Astrocyte of the cerebellum (primary cell): ENCODE measurements at regions not wholly inside any gene's neighbourhood (a gene's known extent, or its start where the extent isn't known, plus 50 kb on each side); places are given as distances from the start of the nearest gene placed in this dataset.
"Not testable (repeated sequence)": the region's sequence is repeated elsewhere in the genome, so short reads cannot be mapped to it uniquely, and the experiment has no call there.

Source experiments
- DNase-seq: peaks from one replicate; pipeline ENCODE4 v3.0.0-alpha.2; 2011; ENCODE audit warnings: low read depth
- H3K4me3 ChIP-seq: 2 replicates; pipeline ENCODE4 v1.5.1; 2011; ENCODE audit warnings: mild to moderate bottlenecking, low read depth, low read length, moderate library complexity
- in situ Hi-C: cut with HindIII; loops from 2 replicates; pipeline ENCODE4 v1.10.0; 2017; ENCODE audit warnings: low sequenced_read_pairs
- TF ChIP-seq, protein P1 (sequence below): IDR thresholded peaks from 2 replicates; pipeline ENCODE4 v1.5.1; 2012; ENCODE audit warnings: low read length, low read depth, moderate library complexity, mild to moderate bottlenecking; ENCODE audit errors: missing control alignments

DNA sequence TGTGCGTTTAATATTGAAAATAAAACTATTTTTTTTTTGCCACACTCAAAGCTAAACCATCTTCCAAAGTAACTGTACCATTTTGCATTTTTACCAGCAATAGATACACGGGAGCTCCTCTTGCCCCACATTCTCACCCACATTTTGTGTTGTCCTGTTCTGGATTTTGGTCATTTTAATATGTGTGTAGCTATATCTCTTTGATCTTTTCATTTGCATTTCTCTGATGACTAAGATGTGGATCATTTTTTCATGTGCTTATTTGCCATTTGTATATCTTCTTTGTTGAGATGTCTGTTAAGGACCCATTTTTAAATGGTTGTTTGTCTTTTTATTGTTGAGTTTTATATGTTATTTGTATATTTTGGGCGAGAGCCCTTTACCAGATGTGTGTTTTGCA, 1543.5 kb downstream of the GRIK2 start:
- TF ChIP-seq, protein P1, sequence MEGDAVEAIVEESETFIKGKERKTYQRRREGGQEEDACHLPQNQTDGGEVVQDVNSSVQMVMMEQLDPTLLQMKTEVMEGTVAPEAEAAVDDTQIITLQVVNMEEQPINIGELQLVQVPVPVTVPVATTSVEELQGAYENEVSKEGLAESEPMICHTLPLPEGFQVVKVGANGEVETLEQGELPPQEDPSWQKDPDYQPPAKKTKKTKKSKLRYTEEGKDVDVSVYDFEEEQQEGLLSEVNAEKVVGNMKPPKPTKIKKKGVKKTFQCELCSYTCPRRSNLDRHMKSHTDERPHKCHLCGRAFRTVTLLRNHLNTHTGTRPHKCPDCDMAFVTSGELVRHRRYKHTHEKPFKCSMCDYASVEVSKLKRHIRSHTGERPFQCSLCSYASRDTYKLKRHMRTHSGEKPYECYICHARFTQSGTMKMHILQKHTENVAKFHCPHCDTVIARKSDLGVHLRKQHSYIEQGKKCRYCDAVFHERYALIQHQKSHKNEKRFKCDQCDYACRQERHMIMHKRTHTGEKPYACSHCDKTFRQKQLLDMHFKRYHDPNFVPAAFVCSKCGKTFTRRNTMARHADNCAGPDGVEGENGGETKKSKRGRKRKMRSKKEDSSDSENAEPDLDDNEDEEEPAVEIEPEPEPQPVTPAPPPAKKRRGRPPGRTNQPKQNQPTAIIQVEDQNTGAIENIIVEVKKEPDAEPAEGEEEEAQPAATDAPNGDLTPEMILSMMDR: no peak
- no peak for DNase-seq
- in situ Hi-C loops: no loop called here
- H3K4me3 ChIP-seq: no peak overlapping the region

DNA sequence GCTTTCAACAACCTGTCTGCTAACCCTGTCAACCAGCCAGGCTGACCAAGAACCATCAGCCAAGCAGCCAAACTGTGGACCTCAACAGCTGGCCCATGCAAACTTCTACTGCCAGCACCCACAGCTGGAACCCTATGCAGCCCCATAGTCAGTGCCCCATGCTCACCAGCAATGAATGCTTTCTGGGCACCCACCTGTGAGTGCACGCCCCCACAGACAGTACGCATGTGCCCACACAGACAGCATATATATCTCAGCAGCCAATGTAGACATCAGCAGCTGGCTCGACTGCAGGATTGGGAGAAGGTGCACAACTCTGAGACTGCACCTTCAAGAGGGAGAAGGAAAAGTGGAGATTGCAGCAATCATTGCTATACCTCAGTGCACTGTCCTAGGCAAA, 1534.6 kb downstream of the GRIK2 start:
- in situ Hi-C loops: no loop called here
- DNase-seq: no peak
- H3K4me3 ChIP-seq: no peak overlapping the region
- TF ChIP-seq, protein P1: no peak

DNA sequence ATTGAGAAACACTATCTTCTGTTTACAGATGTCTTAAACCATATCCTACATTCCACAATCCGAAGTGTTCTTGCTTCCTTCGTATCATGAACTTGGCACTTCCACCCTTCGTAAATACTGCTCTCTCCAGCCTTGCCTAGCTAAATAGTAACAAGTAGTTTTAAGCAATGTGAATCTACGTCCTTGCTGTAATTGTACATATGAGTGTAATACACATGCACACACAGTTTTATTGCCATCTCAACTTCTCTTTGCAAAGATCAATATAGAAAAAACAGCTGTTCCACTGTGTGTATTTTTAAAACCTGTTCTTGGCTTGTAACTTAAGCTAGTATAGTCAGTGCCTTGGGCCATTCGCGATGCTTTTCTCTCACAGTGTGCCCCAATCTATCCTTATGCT, 1524.7 kb downstream of the GRIK2 start:
- H3K4me3 ChIP-seq: no peak overlapping the region
- TF ChIP-seq, protein P1: no peak
- in situ Hi-C loops: no loop called here
- no peak for DNase-seq

DNA sequence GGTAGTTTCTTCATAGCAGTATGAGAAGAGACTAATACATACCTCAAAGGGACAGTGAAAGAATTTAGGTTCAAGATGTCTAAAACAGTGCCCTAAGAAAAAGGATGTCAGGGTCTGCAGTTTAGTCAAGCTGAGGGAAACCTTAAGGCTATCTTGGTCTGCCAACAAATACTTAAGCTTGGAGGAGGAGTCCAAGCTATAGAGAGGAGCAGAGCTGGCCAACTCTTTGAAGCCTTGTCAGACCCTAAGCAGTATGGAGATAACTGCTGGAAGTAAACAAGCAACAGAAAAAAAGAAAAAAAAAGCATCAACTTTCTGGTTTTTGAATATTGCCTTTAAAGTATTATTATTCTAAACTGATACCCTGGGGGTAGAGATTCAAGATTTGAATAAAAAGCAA, 1518.1 kb downstream of the GRIK2 start:
- TF ChIP-seq, protein P1: no peak
- in situ Hi-C loops: no loop called here
- H3K4me3 ChIP-seq: no peak overlapping the region
- no peak for DNase-seq

DNA sequence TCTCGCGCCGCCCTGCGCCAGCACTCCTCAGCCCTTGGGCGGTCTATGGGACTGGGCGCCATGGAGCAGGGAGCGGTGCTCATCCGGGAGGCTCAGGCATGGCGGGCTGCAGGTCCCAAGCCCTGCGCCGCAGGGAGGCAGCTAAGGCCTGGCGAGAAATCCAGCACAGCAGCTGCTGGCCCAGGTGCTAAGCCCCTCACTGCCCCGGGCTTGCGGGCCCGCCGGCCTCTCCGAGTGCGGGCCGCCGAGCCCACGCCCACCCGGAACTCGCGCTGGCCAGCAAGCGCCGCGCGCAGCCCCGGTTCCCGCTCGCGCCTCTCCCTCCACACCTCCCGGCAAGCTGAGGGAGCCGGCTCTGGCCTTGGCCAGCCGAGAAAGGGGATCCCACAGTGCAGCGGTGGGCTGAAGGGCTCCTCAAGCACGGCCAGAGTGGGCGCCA, 1517.2 kb downstream of the GRIK2 start:
- in situ Hi-C loops, DNase-seq, H3K4me3 ChIP-seq: not testable (repeated sequence)

DNA sequence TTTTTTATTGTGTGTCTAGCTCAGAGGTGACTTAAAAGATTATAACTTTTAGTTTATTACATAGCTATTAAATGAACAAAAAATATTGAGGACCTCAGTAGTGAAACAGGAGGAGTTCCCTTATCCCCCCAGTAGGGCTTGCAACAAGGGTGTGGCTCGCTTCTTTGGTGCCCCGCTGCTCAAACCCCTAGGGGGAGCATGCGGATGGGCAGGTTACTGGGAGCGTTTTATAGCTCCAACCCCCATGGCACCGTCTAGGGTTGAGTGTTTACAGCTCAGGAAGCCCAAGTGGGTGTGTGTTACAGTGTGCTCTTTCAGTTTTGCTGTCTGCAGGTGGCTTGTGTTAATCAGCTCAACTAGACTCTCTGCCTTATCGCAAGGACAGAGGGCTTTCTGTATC, 1513.7 kb downstream of the GRIK2 start:
- DNase-seq: no peak
- no peak overlapping the region for H3K4me3 ChIP-seq
- TF ChIP-seq, protein P1: no peak
- in situ Hi-C loops: no loop called here

DNA sequence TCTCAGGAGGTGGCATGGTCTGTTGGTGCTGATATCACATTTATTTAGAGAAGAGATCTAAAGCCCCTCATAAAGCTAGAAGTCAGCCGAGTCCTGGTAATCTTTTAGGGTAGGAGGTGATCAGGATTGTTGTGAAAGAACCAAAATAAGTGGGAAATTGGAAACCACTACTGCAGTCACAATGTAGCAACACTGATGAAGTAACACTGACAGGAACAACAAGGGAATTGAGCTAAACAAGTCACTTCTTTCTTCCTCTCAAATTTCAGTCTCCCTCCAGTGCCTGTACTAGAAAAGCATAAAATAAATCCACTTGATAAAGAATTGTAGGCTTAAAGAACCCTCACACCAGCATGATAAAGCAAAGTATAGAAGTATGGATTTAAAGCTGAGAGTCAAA, 1509.0 kb downstream of the GRIK2 start:
- TF ChIP-seq, protein P1: no peak
- no peak for DNase-seq
- in situ Hi-C loops: no loop called here
- no peak overlapping the region for H3K4me3 ChIP-seq
